Peyer's patch (tissue), 4 donors: ENCODE measurements at regions not wholly inside any gene's neighbourhood (a gene's known extent, or its start where the extent isn't known, plus 50 kb on each side); places are given as distances from the start of the nearest gene placed in this dataset.

Experiments used
- POLR2A ChIP-seq, 2 donors: fragments of 450-650 bp; IDR thresholded peaks; one replicate each; pipeline ENCODE4 v1.5.1; 2017; ENCODE audit warnings: antibody characterized with exemption in 2 of 2, mild to moderate bottlenecking in 2 of 2, moderate library complexity in 2 of 2
- TF ChIP-seq, protein P1 (sequence below), 6 experiments: fragments of 450-650 bp in 4 of 6; fragments of 200-600 bp in 2 of 6; sonication (generic) in 1 of 6; IDR thresholded peaks; one replicate each; pipeline ENCODE4 v1.5.1; 2017 to 2019; ENCODE audit warnings: antibody characterized with exemption in 6 of 6, mild to moderate bottlenecking in 3 of 6, moderate library complexity in 1 of 6

DNA sequence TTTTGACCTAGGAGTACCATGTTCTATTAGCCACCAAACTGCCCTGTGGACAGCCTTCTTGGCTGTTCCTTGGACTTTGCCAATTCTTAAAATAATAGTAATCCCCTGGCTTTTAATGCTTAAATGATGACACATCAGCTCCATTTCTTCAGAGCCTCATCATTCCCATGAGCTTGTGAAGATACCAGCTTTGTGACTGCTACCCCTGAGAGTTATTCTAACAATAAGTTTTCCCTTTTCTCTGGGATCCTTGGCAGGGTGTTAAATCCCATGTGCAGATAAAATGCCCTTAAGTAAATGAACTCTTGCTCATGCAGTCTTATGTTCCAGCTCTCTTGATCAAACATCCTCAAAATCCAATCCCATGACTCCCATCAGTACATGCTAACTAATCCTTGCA lies 415.3 kb downstream of the CETN3 start:
- TF ChIP-seq POLR2A (IDR thresholded peaks at IDR 0.05) = no peak
- TF ChIP-seq, protein P1, sequence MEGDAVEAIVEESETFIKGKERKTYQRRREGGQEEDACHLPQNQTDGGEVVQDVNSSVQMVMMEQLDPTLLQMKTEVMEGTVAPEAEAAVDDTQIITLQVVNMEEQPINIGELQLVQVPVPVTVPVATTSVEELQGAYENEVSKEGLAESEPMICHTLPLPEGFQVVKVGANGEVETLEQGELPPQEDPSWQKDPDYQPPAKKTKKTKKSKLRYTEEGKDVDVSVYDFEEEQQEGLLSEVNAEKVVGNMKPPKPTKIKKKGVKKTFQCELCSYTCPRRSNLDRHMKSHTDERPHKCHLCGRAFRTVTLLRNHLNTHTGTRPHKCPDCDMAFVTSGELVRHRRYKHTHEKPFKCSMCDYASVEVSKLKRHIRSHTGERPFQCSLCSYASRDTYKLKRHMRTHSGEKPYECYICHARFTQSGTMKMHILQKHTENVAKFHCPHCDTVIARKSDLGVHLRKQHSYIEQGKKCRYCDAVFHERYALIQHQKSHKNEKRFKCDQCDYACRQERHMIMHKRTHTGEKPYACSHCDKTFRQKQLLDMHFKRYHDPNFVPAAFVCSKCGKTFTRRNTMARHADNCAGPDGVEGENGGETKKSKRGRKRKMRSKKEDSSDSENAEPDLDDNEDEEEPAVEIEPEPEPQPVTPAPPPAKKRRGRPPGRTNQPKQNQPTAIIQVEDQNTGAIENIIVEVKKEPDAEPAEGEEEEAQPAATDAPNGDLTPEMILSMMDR (IDR thresholded peaks at IDR 0.05) = no peak
